ENCODE measurements at regions not wholly inside any gene's neighbourhood (a gene's known extent, or its start where the extent isn't known, plus 50 kb on each side); places are given as distances from the start of the nearest gene placed in this dataset.
"Not testable (repeated sequence)": the region's sequence is repeated elsewhere in the genome, so short reads cannot be mapped to it uniquely, and the experiment has no call there.

DNA sequence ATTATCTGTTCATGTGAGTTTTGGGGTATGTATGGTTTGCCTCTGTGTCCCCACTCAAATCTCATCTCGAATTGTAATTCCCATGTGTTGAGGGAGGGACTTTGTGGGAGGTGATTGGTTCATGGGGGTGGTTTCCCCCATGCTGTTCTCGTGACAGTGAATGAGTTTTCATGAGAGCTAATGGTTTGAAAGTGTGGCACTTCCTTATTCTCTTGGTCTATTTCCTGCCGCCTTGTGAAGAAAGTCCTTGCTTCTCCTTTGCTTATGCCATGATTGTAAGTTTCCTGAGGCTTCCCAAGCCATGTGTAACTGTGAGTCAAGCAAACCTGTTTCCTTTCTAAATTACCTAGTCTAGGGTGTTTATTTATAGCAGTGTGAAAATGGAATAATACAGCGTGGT lies 128.1 kb upstream of the HS3ST4 start:
- DNase-seq = no peak

DNA sequence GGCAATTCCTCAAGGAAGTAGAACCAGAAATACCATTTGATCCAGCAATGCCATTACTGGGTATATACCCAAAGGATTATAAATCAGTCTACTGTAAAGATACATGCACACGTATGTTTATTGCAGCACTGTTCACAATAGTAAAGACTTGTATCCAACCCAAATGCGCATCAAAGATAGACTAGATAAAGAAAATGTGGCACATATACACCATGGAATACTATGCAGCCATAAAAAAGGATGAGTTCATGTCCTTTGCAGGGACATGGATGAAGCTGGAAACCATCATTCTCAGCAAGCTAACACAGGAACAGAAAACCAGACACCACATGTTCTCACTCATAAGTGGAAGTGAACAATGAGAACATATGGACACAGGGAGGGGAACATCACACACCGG lies 130.0 kb upstream of the HS3ST4 start:
- not testable (repeated sequence) for DNase-seq

DNA sequence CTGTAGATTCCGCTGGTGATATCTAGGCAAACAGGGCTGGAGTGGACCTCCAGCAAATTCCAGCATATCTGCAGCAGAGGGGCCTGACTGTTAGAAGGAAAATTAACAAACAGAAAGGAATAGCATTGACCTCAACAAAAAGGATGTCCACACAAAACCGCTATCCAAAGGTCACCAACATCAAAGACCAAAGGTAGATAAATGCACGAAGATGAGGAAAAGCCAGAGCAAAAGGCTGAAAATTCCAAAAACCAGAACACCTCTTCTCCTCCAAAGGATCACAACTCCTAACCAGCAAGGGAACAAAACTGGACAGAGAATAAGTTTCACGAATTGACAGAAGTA lies 134.8 kb upstream of the HS3ST4 start:
- DNase-seq = not testable (repeated sequence)

DNA sequence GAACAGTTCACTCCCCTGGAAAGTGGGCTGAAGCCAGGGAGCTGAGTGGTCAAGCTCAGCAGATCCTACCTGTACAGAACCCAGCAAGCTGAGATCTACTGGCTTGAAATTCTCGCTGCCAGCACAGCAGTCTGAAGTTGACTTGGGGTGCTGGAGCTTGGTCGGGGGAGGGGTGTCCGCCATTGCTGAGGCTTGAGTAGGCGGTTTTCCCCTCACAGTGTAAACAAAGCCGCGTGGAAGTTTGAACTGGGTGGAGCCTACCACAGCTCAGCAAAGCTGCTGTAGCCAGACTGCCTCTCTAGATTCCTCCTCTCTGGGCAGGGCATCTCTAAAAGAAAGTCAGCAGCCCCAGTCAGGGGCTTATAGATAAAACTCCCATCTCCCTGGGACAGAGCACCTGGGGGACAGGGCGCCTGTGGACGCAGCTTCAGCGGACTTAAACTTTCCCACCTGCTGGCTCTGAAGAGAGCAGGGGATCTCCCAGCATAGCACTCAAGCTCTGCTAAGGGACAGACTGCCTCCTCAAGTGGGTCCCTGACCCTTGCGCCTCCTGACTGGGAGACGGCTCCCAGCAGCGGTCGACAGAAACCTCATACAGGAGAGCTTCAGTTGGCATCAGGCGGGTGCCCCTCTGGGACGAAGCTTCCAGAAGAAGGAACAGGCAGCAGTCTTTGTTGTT lies 135.3 kb upstream of the HS3ST4 start:
- DNase-seq = not testable (repeated sequence)

DNA sequence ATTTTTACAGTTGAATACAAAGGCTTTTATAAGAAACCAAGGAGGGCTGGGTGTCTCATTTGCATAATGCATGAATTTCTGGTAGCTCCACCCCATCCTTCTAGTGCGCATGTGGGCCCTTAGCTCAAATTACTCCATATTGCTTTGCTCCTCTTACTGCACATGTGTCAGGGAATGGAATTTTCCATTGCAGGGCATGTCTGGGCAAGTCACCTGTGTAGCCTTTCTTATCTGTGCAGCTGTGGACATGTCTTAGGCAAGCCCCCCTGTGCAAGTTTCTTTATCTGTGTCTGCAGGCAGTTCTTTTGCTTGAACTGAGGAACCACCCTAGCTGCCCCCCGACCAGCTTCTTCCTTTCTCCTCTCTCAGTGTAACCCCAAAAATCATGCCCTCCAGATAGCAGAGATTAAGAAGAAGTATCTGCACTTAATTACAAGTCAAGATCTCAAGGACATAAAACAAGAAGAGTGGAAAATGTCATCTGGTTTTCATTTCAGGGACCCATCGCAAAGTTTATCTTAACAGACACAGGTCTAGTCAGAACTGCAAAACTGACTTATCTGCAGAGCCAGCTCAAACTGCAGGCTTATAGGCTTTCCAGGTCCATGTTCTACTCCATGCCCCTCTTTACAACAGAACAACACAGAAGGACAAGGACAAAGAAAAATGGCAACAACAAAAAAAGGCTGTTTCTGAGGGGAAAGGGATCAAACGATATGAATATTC lies 137.9 kb upstream of the HS3ST4 start:
- DNase-seq = no peak

DNA sequence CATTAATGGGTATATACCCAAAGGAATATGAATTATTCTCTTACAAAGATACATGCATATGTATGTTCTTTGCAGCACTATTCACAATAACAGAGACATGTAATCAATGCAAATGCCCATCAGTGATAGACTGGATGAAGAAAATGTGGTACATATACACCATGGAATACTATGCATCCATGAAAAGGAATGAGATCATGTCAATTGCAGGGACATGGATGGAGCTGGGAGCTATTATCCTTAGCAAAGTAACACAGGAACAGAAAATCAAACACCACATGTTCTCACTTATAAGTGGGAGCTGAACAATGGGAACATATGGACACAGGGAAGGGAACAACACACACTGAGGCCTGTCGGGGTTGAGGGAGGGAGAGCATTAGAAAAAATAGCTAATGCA lies 141.1 kb upstream of the HS3ST4 start:
- no peak for DNase-seq

DNA sequence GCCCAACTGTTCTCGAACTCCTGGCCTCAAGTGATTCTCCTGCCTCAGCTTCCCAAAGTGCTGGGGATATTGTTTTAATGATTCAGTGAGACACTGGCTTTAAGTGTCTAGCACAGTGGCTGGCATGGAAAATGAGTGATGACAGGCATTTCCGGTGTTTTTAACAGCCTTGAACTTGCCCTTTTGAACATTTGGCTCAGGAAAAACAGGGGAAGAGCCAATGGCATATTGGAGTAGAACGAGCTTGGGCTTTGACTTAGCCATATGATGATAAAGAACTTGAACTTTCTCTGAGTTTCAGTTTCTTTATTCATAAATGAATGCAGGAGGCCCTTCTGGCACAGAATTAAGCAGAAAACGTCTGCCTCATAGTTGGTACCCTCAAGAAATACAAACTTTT lies 145.0 kb upstream of the HS3ST4 start:
- no peak for DNase-seq

DNA sequence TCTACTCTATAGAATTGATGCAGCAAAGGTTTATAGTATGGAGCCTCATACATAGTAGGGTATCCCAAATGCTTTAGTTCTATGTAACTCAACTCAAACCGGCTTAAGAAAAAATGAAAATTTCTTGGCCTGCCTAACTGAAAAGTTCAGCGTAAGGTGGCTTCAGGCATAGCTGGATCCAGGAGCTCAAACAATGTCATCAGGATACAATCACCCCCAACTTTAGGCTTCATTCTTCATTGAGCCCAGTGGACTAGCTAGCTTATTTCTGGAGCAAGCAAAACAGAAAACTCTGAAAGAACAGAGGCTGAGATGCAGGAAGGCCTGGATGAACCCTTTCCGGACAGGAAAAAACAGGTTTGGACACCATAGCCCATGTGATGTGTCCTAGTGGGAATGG lies 147.5 kb upstream of the HS3ST4 start:
- no peak for DNase-seq

DNA sequence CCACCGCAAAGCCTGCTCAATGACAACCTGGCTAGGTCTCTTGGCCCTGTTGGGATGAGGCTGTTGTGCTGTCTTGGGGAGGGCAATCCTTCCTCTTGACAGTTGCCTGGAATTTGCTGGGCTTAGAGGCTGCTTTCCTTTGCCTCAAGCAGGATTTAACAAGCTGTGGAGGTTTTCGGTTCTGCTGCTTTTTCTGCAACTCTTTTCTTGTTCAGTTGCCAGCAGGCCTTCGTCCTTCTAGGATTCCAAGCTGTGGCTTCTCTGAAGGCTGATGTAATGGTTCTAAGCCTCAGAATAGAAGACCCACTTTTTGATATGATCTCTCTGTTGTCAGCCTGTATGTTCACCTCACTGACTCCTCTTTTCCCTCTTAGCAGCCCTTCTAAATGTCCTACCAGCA lies 149.5 kb upstream of the HS3ST4 start:
- no peak for DNase-seq

DNA sequence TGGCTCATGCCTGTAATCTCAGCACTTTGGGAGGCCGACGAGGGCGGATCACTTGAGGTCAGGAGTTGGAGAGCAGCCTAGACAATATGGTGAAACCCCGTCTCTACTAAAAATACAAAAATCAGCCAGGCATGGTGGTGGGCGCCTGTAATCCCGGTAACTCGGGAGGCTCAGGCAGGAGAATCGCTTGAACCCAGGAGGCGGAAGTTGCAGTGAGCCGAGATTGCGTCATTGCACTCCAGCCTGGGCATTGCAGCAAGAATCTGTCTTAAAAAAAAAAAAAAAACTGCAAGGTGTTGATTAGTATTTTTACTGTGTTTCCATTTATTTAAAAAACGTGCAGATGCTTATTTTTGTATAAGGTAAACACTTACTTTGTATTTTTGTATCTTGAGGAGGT lies 152.0 kb upstream of the HS3ST4 start:
- DNase-seq = not testable (repeated sequence)

DNA sequence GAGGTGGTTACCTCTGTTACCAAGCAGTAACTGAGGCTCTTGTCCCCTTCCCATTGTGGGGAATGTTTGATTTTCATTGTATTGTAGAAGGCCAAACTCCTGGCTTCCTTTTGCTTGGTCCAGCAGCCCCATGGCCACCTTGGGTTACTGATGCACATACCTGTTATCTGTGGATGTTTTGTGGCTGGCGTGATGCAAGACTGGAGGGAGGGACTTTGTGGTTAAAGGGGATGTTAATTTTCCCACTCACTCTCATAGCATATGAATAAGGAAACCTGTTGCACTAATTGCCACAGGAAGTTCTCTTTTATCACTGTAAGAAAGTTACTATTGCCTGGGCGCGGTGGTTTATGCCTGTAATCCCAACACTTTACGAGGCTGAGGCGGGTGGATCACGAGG lies 168.6 kb upstream of the HS3ST4 start:
- no peak for DNase-seq

DNA sequence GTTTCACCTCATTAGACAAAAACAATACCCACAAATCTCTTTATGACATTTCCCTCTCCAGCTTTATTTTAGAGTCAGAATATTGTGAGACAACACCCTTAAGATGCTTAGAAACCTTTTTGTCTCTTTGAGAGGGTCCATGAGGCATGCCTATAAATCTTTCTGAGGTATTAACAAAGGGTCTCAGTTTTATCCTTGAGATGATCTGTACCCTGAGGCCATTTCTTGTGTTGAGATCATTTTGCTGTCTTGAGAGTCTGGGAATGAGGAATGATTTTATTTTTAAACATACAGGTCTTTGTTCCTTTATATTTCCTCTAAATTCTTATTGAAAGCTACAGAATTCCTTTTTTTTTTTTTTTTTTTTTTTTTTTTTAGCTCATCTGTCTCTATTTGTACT lies 179.7 kb upstream of the HS3ST4 start:
- no peak for DNase-seq

DNA sequence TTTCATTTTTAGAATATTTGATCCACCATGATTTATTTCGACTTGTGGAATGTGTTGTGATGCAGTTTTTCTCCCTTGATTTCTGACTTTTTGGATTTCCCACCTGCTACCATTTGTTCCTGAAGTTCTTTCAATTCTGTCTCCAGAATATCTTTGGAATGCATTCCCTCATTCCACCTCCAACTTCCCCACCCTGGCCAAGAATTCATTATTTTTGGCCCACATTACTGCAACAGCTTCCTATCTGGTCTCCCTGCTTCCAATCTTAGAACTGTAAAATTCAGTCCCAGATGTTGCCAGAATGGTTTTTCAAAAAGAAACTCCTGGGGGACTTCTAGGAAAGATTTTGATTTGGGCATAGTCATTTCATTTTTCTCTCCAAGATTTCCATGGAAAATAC lies 182.3 kb upstream of the HS3ST4 start:
- DNase-seq = no peak

DNA sequence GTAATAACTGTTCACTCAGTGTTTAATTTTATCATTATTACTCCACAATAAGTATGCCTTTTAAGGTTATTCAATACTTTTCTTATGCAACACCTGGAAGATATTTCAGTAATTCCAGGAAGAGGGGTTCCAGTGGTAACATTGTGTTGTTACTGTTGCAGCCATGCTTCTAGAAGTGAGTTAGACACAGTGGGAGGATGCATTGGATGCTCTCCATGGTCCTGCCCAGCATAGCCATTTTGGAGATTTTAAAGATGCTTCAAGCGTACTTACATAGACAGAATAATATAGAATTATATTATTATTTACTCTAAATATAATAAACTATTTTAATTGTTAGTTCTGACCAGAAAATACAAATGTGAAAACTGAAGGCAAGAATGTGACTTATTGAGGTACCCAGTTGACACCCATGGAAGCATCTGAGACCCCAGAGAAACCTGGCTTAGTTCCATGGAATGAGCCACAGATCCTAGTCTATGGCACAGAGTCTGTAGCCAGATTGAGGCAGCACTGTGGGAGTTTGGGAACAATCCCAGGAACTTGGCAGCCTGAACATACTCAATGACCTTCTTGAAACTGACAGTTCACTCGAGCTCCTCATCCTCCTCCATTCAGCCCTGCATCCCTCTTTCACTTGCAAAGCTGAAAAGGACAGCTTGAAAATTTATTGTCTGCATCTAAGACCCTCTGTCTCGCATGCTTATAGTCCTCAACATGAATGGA lies 190.1 kb upstream of the HS3ST4 start:
- no peak for DNase-seq

DNA sequence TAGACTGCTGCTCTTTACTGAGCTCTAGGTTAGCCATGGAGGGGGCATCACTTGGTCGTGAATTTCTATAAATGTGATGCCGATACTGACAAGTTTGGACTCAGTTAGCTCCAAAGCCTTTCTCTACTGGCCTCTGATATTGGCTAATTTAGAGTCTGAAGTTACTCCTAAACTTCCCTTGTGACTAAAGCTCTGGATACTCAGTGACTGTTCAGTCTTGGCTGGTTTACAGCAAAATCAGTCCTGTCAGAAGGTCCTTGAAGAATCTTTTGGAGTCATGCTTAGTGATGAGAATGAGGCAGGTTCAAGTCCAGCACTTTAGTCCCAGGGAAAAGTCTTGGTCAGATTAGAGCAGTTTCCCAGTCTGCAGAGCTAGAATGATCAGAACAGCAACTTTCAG lies 197.5 kb upstream of the HS3ST4 start:
- DNase-seq = no peak

DNA sequence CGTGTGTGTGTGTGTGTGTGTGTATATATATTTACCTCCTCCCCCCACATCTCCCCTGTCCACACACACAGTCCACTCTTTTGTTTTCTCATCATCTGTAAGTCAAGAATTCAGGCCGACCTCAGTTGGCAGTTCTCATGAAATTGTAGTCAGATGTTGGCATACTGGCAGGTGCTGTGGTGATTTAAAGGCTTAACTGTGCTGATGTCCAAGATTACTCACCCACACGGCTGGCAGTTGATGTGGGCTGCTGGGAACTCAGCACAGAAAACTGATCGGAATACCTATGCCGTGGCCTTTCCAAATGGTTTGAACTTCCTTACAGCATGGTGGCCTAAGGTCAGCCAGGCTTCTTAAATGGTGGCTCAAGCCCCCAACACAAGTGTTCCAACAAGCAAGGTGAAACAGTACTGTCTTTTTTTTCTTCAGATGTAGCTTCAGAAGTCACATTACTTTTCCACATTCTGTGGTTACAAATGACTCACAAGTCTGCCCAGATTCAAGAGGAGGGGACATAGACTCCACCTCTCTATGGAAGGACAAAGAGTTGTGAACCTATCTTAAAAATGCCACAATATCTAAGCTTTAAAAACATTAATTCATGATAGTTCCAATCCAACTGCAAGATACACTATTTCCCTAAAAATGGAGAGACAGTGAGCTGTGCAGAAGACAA lies 198.5 kb upstream of the HS3ST4 start:
- no peak for DNase-seq

DNA sequence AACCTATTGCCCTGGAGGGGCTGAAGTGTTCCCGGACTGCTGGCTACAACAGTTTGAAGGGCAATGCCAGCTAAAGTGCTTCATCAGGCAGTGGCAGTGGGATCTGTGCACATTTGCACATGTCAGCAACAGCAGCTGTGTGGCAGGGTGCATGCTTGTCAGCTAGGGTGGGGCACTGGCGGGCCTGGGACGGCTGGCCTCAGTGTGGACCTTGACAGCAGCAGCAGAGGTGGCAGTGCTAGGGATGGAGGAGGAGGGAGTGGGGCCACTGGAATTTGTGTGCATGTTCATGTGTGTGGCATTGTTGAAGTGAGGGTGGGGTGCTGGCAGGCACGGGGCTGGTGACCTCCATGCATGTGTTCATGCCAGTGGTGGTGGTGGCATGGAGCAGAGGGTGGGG lies 203.3 kb upstream of the HS3ST4 start:
- no peak for DNase-seq

DNA sequence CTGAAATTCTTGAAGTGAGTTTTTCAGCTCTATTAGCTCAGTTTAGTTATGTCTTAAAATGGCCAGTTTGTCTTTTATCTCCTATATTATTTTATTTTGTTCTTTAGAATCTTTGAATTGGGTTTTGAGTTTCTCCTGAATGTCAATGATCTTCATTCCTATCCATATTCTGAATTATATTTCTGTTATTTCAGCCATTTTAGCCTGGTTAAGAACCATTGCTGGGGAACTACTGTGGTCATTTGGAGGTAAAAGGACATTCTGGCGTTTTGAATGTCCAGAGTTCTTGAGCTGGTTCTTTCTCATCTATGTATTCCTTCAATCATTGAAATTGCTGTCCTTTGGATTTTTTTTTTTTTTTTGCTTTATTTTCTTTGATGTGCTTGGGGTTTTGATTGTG lies 203.9 kb upstream of the HS3ST4 start:
- DNase-seq = no peak

DNA sequence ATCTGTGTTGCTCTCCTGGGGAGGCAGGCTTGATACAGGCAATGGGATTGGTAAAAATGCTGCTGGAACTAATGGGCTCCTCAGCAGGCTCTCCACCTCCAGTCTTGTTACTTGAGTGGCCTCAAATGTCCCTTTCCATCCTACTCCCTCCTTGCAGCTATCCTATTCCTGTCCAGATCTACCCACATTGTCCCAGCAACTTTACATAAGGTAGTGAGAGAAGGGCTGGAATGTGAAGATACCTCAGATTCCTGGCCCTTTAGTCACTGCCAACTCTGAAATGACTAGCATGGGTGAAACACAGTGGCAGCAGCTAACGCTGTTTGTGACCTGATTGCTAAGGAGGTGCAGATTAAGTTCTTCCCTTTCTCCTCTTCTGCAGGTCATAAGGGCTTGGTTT lies 210.1 kb upstream of the HS3ST4 start:
- no peak for DNase-seq

DNA sequence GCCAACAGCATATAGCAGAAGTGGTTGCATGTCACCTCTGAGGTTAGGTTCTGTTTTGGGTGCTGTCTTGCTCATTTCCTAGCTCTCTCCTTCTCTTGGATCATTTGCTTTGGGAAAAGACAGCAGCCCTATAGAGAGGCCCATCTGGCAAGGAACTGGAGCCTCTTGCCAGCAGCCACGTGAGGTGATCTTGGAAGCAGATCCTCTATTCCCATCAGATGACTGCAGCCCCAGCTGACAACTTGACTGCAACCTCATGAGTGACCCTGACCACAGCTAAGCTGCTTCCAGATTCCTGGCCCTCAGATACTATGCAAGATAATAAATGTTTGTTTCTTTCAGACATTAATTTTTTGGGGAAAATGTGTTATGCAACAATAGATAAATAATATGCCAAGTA lies 213.3 kb upstream of the HS3ST4 start:
- peak; percentile 11 for DNase-seq

DNA sequence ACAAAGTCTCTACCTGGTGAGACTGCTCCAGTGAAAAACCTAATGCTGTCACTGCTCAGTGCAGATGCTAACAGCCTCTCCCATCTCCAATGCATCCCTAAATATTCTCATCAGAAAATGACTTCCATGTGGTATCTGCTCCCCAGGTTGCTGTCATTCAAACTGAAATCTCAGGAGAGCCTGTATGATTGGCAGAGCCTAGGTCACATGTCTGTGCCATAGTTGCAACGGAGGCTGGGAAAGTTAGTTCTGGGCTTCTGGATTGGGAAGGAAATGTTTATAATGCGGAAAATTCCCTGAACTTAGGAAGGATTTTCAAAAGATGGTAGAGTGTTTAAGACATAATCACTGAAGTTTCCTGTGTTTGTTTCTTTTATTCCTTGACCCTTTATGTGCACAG lies 206.4 kb upstream of the ZKSCAN2 start:
- no peak for DNase-seq

DNA sequence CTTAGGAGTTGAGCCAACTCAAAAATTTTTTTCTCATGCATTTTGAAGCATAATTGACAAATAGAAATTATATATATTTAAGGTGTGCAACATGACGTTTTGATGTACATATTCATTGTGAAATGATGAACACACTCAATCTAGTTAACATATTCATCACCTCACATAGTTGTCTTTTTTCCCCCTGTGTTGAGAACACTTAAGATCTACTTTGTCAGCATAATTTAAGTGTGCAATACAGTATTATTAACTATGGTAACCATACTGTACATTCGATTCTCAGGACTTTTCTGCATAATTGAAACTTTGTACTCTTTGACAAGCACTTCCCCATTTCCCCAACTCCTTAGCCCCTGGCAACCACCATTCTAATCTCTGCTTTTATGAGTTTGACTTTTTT lies 192.2 kb upstream of the ZKSCAN2 start:
- DNase-seq = no peak

DNA sequence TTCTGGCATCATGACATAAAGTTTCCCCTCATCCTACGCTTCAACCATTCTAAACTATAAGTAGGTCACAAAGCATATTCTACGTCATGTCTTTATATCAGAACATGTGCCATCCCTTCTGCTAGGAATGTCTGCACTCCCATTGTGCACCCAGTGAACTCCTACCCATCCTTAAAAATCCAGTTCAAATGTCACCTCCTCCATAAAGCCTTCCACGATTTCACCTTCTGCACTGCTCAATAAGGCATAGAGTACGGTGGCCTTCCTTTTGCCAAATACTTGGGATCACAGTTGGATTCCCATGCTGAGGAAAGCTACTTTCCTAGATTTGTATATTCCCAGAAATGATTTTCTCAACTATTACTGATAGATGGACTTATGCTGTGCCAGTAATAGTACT lies 186.3 kb upstream of the ZKSCAN2 start:
- DNase-seq = no peak
